Body of pancreas (tissue), 4 donors: ENCODE measurements at regions not wholly inside any gene's neighbourhood (a gene's known extent, or its start where the extent isn't known, plus 50 kb on each side); places are given as distances from the start of the nearest gene placed in this dataset.

Experiments used
- ATAC-seq: fragments of 150-250 bp; one replicate; pipeline ENCODE4 v1.9.1; 2016
- DNase-seq, 4 donors: peaks; one replicate each; pipeline ENCODE4 v3.0.0-alpha.2; 2019
- H3K27ac ChIP-seq, 4 donors: fragments of 200-600 bp; sonication (generic); 1 replicate in 3 of 4; 2 replicates in 1 of 4; pipeline versions ENCODE4 v1.5.1 to v1.6.1; 2016 to 2019; ENCODE audit warnings: mild to moderate bottlenecking in 1 of 4, mixed read lengths in 1 of 4, moderate library complexity in 1 of 4
- H3K27me3 ChIP-seq, 2 donors: fragments of 200-600 bp; sonication (generic); one replicate each; pipeline ENCODE4 v1.6.0; 2016; ENCODE audit warnings: mild to moderate bottlenecking in 1 of 2
- H3K36me3 ChIP-seq, 2 donors: fragments of 200-600 bp; sonication (generic); replicated peaks in 1 of 2; 2 replicates each; pipeline ENCODE4 v1.5.1; 2016; ENCODE audit warnings: low read depth in 2 of 2; ENCODE audit not compliant: insufficient read depth in 1 of 2
- H3K4me1 ChIP-seq: fragments of 200-600 bp; sonication (generic); one replicate; pipeline ENCODE4 v1.6.0; 2016
- H3K4me3 ChIP-seq, 2 donors: fragments of 200-600 bp; sonication (generic); 1 replicate in 1 of 2; 2 replicates in 1 of 2; pipeline ENCODE4 v1.5.1; 2016 to 2019
- H3K9me3 ChIP-seq, 3 donors: fragments of 200-600 bp; sonication (generic); 1 replicate in 2 of 3; 2 replicates in 1 of 3; pipeline ENCODE4 v1.5.1; 2016
- POLR2A ChIP-seq, 3 donors: fragments of 450-650 bp; IDR thresholded peaks; one replicate each; pipeline ENCODE4 v1.6.1; 2016; ENCODE audit warnings: antibody characterized with exemption in 3 of 3, mild to moderate bottlenecking in 2 of 3
- WGBS, 2 donors: methylation state at CpG; one replicate each; pipeline ENCODE4 v1.1.5; 2017; 5-methylcytosine and 5-hydroxymethylcytosine counted together
- intact Hi-C: fragments of 100-400 bp; cut with DNase I; formaldehyde crosslinking; loops from one replicate; pipeline ENCODE4 v1.15.1; 2023
- TF ChIP-seq, protein P1 (sequence below), 7 experiments: fragments of 450-650 bp in 4 of 7; fragments of 200-600 bp in 3 of 7; sonication (generic) in 3 of 7; IDR thresholded peaks; one replicate each; pipeline ENCODE4 v1.5.1; 2016 to 2019; ENCODE audit warnings: antibody characterized with exemption in 7 of 7

DNA sequence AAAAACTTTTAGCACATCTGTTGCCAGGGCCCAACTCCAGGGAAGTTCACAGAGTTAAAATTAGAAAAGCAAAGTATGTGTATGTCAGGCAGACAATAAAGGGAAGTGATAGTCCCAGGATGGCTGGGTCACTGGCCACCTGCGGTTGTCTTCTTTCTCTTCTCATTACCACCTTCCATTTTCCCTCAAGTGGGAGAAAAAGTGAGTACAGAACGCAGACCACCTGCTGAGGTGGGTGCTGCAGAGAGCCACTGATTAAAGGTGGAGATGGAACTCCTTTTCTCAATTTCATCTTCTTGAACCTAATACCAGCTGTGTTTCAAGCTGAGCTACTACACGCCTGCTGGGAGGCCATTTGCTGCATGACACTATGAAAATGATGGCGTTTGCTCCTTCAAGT is 88.8 kb upstream of the PDE4B start:
- Histone ChIP-seq H3K4me1 (no peaks in the 10 kb centered on the region), H3K36me3 (no peaks in the 10 kb centered on the region), H3K4me3 (no peak overlapping the region), H3K27ac (no peak overlapping the region), H3K27me3 (no peaks in the 10 kb centered on the region), H3K9me3 (no peaks in the 10 kb centered on the region)
- TF ChIP-seq POLR2A (IDR thresholded peaks at IDR 0.05), result no peak
- TF ChIP-seq, protein P1, sequence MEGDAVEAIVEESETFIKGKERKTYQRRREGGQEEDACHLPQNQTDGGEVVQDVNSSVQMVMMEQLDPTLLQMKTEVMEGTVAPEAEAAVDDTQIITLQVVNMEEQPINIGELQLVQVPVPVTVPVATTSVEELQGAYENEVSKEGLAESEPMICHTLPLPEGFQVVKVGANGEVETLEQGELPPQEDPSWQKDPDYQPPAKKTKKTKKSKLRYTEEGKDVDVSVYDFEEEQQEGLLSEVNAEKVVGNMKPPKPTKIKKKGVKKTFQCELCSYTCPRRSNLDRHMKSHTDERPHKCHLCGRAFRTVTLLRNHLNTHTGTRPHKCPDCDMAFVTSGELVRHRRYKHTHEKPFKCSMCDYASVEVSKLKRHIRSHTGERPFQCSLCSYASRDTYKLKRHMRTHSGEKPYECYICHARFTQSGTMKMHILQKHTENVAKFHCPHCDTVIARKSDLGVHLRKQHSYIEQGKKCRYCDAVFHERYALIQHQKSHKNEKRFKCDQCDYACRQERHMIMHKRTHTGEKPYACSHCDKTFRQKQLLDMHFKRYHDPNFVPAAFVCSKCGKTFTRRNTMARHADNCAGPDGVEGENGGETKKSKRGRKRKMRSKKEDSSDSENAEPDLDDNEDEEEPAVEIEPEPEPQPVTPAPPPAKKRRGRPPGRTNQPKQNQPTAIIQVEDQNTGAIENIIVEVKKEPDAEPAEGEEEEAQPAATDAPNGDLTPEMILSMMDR (IDR thresholded peaks at IDR 0.05), result no peak
- WGBS, 2 donors, result 54 to 59% methylated on average over 4 of the region's 4 CpGs
- intact Hi-C loops, result no loop called here
- ATAC-seq (no peak), DNase-seq (no peak)

DNA sequence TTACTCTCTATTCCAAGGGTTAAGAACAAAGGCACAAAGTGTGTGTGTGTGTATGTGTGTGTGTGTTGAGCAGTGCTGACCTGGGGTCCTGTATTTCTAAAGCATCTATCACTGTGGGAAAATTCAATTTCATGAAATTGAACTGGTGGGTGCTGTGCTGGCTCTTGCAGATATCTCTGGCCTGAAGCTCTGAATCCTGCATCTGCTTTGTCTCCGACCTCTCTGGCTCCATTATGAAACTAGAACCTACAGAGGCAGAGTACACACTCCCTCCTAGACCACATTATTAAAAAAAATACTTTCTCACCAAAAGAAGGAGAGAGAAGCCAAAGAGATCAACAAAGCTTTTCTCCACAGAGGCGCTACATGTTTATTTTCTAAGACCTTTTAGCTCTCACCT is 88.4 kb upstream of the PDE4B start:
- no peaks in the 10 kb centered on the region for H3K27me3 ChIP-seq
- 77 to 82% methylated on average over 2 of the region's 2 CpGs for WGBS, 2 donors
- intact Hi-C loops, result no loop called here
- ATAC-seq, result no peak
- TF ChIP-seq, protein P1 (IDR thresholded peaks at IDR 0.05), result no peak
- no peak for TF ChIP-seq POLR2A (IDR thresholded peaks at IDR 0.05)
- no peaks in the 10 kb centered on the region for H3K36me3 ChIP-seq
- H3K27ac ChIP-seq, result no peak overlapping the region
- no peak overlapping the region for H3K4me3 ChIP-seq
- no peak for DNase-seq
- H3K9me3 ChIP-seq, result no peaks in the 10 kb centered on the region
- no peaks in the 10 kb centered on the region for H3K4me1 ChIP-seq

DNA sequence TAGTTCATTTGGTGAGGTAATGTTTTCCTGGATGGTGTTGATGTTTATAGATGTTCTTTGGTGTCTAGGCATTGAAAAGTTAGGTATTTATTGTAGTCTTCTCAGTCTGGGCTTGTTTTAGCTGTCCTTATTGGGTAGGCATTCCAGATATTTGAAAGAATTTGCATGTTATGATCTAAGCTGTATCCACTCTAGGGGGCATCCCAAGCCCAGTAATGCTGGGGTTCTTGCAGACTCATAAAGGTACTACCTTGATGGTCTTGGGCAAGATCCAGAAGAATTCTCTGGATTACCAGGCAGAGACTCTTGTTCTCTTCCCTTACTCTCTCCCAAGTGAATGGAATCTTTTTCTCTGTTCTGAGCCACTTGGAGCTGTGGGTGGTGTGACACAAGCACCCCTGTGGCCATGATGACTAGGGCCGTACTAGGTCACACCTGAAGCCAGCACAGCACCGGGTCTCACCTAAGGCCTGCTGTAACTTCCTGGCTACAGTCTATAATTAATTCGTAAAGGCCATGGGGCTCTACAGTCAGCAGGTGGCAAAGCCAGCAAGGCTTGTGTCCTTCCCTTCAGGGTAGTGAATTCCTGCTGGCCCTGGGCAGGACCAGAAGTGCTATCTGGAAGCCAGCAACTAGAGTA is 74.8 kb upstream of the PDE4B start:
- Histone ChIP-seq H3K9me3 (no peaks in the 10 kb centered on the region), H3K4me3 (no peak overlapping the region), H3K36me3 (no peaks in the 10 kb centered on the region), H3K27ac (no peak overlapping the region), H3K27me3 (no peaks in the 10 kb centered on the region), H3K4me1 (no peaks in the 10 kb centered on the region)
- no peak for ATAC-seq
- intact Hi-C loops, result no loop called here
- no peak for DNase-seq
- no peak for TF ChIP-seq POLR2A (IDR thresholded peaks at IDR 0.05)
- TF ChIP-seq, protein P1 (IDR thresholded peaks at IDR 0.05), result no peak
- WGBS, 2 donors, result 70 to 84% methylated on average over 3 of the region's 3 CpGs

DNA sequence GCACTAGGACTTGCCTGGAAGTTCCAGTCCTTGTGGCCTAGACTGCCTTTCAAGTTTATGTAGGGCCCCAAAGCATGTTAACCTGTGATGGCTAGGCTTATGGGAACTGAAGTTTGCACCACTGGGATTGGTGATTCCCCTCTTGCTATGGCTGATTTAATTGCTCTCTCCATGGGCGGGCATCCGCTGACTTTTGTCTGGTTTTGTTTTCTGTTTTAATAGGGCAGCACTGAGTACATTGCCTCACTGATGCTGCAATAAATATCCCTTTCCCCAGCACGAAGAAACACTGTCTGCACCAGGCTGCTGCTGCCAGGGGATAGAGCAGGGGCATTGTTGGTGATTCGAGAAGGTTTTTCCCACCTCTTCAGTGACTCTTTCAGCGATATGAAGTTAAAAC is 73.3 kb upstream of the PDE4B start:
- Histone ChIP-seq H3K36me3 (no peaks in the 10 kb centered on the region), H3K4me3 (no peak overlapping the region), H3K9me3 (no peaks in the 10 kb centered on the region), H3K4me1 (no peaks in the 10 kb centered on the region), H3K27me3 (no peaks in the 10 kb centered on the region), H3K27ac (no peak overlapping the region)
- no peak for ATAC-seq
- WGBS, 2 donors, result 64 to 78% methylated on average over 5 of the region's 5 CpGs
- DNase-seq, result no peak
- intact Hi-C loops, result no loop called here
- no peak for TF ChIP-seq POLR2A (IDR thresholded peaks at IDR 0.05)
- TF ChIP-seq, protein P1 (IDR thresholded peaks at IDR 0.05), result no peak

DNA sequence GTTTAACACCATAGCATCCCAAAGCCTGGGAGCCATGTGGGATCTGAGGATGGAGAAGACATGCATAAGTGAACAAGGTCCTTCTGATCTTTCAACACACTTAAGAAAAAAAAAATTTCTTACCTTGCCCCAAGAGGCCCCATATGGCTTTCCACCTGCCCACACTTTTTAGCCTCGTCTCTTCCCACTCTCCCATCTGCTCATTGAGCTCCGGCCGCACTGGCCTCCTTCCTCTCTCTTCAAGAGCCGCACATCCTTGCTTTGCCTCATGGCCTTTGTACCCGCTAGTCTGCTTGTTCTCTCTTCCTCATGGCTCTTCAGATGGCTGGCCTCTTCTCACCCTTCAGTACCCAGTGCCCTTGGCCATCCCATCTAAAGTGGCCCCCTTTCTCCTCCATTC is 70.2 kb upstream of the PDE4B start:
- Histone ChIP-seq H3K4me3 (no peak overlapping the region), H3K9me3 (no peaks in the 10 kb centered on the region), H3K4me1 (no peaks in the 10 kb centered on the region), H3K27me3 (no peaks in the 10 kb centered on the region), H3K27ac (no peak overlapping the region), H3K36me3 (no peaks in the 10 kb centered on the region)
- TF ChIP-seq, protein P1 (IDR thresholded peaks at IDR 0.05), result no peak
- TF ChIP-seq POLR2A (IDR thresholded peaks at IDR 0.05), result no peak
- WGBS, 2 donors, result 87 to 92% methylated on average over 5 of the region's 5 CpGs
- DNase-seq (no peak), ATAC-seq (no peak)
- intact Hi-C loops, result no loop called here
